Spleen (tissue), 7 donors: ENCODE measurements at regions not wholly inside any gene's neighbourhood (a gene's known extent, or its start where the extent isn't known, plus 50 kb on each side); places are given as distances from the start of the nearest gene placed in this dataset.

ENCODE experiments used
- POLR2A ChIP-seq, 3 donors: fragments of 450-650 bp; IDR thresholded peaks; one replicate each; pipeline ENCODE4 v1.5.1; 2017; ENCODE audit warnings: antibody characterized with exemption in 3 of 3, mild to moderate bottlenecking in 1 of 3
- TF ChIP-seq, protein P1 (sequence below), 11 experiments: fragments of 200-600 bp in 7 of 11; fragments of 450-650 bp in 4 of 11; sonication (generic) in 4 of 11; IDR thresholded peaks in 8 of 11; conservative IDR thresholded peaks in 3 of 11; 1 replicate in 7 of 11; 2 replicates in 4 of 11; pipeline versions ENCODE4 v1.4.0 to v1.8.0; 2016 to 2021; ENCODE audit warnings: antibody characterized with exemption in 11 of 11, inconsistent platforms in 4 of 11, mild to moderate bottlenecking in 1 of 11
- donor health status: DM: no; HTN: no; CAD: no; lungs with moderate emphysema.
- donor health status: DM: no; HTN: no; CAD: no.
- donor health status: DM: no; HTN: no; CAD: no.

DNA sequence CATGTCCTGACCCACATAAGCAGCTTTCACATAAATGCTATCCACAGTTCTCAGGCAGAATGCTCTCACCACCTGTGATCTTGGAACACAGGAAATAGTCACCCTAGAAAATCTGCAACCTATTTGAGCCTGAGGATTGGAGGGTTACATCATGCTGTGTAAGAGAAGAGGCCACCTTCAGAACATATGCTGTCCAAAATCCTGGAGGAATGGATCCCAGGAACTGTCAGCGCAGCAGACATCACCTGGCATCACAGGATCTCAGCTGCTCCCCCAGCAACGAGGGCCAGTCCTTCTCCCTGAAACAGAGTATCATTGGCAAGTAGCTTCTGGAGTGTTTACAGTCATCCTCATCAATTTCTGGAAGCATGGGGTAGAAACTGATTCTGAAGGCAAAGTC lies 63.2 kb upstream of the LTA4H start:
- TF ChIP-seq, protein P1, sequence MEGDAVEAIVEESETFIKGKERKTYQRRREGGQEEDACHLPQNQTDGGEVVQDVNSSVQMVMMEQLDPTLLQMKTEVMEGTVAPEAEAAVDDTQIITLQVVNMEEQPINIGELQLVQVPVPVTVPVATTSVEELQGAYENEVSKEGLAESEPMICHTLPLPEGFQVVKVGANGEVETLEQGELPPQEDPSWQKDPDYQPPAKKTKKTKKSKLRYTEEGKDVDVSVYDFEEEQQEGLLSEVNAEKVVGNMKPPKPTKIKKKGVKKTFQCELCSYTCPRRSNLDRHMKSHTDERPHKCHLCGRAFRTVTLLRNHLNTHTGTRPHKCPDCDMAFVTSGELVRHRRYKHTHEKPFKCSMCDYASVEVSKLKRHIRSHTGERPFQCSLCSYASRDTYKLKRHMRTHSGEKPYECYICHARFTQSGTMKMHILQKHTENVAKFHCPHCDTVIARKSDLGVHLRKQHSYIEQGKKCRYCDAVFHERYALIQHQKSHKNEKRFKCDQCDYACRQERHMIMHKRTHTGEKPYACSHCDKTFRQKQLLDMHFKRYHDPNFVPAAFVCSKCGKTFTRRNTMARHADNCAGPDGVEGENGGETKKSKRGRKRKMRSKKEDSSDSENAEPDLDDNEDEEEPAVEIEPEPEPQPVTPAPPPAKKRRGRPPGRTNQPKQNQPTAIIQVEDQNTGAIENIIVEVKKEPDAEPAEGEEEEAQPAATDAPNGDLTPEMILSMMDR (IDR thresholded peaks at IDR 0.05 in 8 of 11, conservative IDR thresholded peaks at IDR 0.05 in 3 of 11) = no peak
- no peak for TF ChIP-seq POLR2A (IDR thresholded peaks at IDR 0.05)
